CD4-positive, alpha-beta memory T cell (primary cell): ENCODE measurements at regions not wholly inside any gene's neighbourhood (a gene's known extent, or its start where the extent isn't known, plus 50 kb on each side); places are given as distances from the start of the nearest gene placed in this dataset.
A peak's percentile ranks its signal among the peaks of the same experiment; 100 is the strongest.
"Not testable (repeated sequence)": the region's sequence is repeated elsewhere in the genome, so short reads cannot be mapped to it uniquely, and the experiment has no call there.

Source experiments
- CTCF ChIA-PET: fragments of 350-600 bp; sonication (Branson Sonifier 250); formaldehyde crosslinking; loops from one replicate; lab custom pipeline; 2021; ENCODE audit warnings: inconsistent platforms; ENCODE audit not compliant: partially characterized antibody; lab: Charles Lee
- POLR2A ChIA-PET: fragments of 350-600 bp; sonication (Branson Sonifier 250); formaldehyde crosslinking; loops from one replicate; lab custom pipeline; 2021; ENCODE audit not compliant: partially characterized antibody; lab: Charles Lee
- DNase-seq, 5 donors: peaks; one replicate each; pipeline versions ENCODE4 v3.0.0 to v3.0.0-alpha.2; 2020 to 2022; ENCODE audit warnings: mixed read lengths in 1 of 5
- H3K27ac ChIP-seq: one replicate; pipeline ENCODE4 v1.7.0; 2013; ENCODE audit warnings: low read depth, low read length
- H3K27me3 ChIP-seq: 2 replicates; pipeline ENCODE4 v1.7.0; 2013; ENCODE audit warnings: mild to moderate bottlenecking, low read length, moderate library complexity; ENCODE audit not compliant: insufficient read depth
- H3K36me3 ChIP-seq: 2 replicates; pipeline ENCODE4 v1.7.0; 2013; ENCODE audit warnings: mild to moderate bottlenecking, low read length, moderate library complexity; ENCODE audit not compliant: insufficient read depth
- H3K4me1 ChIP-seq: 2 replicates; pipeline ENCODE4 v1.7.0; 2013; ENCODE audit warnings: mild to moderate bottlenecking, low read length, moderate library complexity; ENCODE audit not compliant: insufficient read depth
- H3K4me3 ChIP-seq, 2 donors: one replicate each; pipeline ENCODE4 v1.7.0; 2013; ENCODE audit warnings: low read length in 2 of 2, mild to moderate bottlenecking in 1 of 2
- H3K9me3 ChIP-seq, 2 donors: one replicate each; pipeline ENCODE4 v1.7.0; 2013; ENCODE audit warnings: low read length in 2 of 2, control low read depth in 1 of 2; ENCODE audit not compliant: control insufficient read depth in 1 of 2
- H3K27ac Mint-ChIP-seq, 7 donors: one replicate each; pipeline ENCODE4 v1.8.0; 2020 to 2021; ENCODE audit warnings: mixed read lengths in 7 of 7, mild to moderate bottlenecking in 6 of 7, inconsistent platforms in 3 of 7, moderate library complexity in 3 of 7
- H3K27me3 Mint-ChIP-seq, 2 donors: one replicate each; pipeline ENCODE4 v1.8.0; 2020 to 2021; ENCODE audit warnings: mixed read lengths in 2 of 2
- H3K36me3 Mint-ChIP-seq, 2 donors: one replicate each; pipeline ENCODE4 v1.8.0; 2020 to 2021; ENCODE audit warnings: mixed read lengths in 2 of 2, inconsistent platforms in 1 of 2, mild to moderate bottlenecking in 1 of 2
- H3K4me1 Mint-ChIP-seq, 4 donors: one replicate each; pipeline ENCODE4 v1.8.0; 2020 to 2021; ENCODE audit warnings: mixed read lengths in 4 of 4, mild to moderate bottlenecking in 1 of 4
- H3K4me3 Mint-ChIP-seq, 8 donors: one replicate each; pipeline ENCODE4 v1.8.0; 2020 to 2021; ENCODE audit warnings: mixed read lengths in 8 of 8, mild to moderate bottlenecking in 7 of 8, moderate library complexity in 6 of 8, inconsistent platforms in 3 of 8
- H3K9me3 Mint-ChIP-seq, 8 donors: one replicate each; pipeline ENCODE4 v1.8.0; 2020 to 2021; ENCODE audit warnings: mixed read lengths in 8 of 8, mild to moderate bottlenecking in 5 of 8, inconsistent platforms in 3 of 8, moderate library complexity in 1 of 8
- intact Hi-C: fragments of 100-400 bp; cut with micrococcal nuclease; formaldehyde crosslinking; loops from one replicate; pipeline ENCODE4 v1.15.1; 2023

DNA sequence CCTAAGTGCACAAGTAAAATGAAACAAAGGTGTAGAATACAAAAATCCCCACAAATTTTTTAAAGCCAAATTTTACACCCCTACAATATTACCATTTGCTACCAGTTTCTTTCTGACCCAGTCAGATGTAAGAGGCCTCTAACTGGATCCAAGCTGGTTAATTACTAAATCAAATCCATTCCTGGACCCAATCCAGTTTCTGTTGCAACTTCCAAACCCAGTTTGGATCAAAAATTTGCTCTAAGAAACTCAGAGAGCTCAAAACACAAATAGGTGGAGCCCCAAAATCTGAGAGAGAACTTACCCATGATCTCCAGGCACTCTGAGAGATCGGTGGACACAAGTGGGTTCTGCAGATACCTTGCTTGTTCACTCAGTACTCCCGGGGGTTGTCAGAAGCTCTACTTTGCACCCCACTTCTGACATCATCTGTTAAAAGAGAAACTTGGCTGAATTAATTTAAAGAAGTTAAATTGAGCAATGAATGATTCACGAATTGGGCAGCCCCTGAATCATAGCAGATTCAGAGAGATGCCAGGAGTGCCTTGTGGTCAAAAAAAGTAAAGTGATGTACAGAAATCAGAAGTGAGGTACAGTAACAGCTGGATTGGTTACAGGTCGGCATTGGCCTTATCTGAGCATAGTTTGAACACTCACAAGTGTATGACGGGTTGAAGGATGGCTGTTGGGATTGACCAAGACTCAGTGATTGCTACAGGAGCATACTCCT is 448.0 kb downstream of the KCNT2 start:
- Histone ChIP-seq H3K9me3 (no peaks in the 10 kb centered on the region), H3K4me3 (no peak overlapping the region), H3K27ac (no peak overlapping the region), H3K36me3 (no peaks in the 10 kb centered on the region), H3K27me3 (no peaks in the 10 kb centered on the region), H3K4me1 (no peaks in the 10 kb centered on the region)
- H3K27ac Mint-ChIP-seq = no peak overlapping the region
- no peaks in the 10 kb centered on the region for H3K9me3 Mint-ChIP-seq
- DNase-seq = no peak
- no peaks in the 10 kb centered on the region for H3K27me3 Mint-ChIP-seq
- CTCF ChIA-PET = interaction anchor here (3.6 kb wide), 1 partner anchor 11 kb away, joined by 13 read pairs; no protein-coding TSS in a partner anchor
- H3K4me1 Mint-ChIP-seq = no peaks in the 10 kb centered on the region
- H3K36me3 Mint-ChIP-seq = no peaks in the 10 kb centered on the region
- no peak overlapping the region for H3K4me3 Mint-ChIP-seq
- intact Hi-C loops = no loop called here
- POLR2A ChIA-PET = no interaction called here

DNA sequence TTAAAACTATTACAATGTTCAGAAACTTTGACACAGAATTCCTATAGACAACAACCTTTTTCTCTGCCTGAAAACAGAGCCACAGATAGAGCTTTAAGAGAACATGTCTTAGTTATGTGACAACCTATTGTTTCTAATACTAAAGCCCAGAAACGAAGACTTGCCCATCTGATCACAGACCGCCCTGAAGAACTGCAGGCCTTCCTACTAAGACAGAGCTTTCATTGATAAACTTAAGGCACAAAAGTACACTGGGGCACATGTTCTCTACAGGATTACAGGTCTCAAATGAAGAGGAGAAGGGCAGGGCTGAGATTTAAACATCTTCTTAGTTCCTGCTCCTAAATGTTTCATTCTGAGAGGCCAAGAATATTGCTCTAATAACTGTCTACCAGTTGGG is 452.7 kb downstream of the KCNT2 start:
- POLR2A ChIA-PET = no interaction called here
- H3K9me3 Mint-ChIP-seq = no peaks in the 10 kb centered on the region
- DNase-seq = no peak
- CTCF ChIA-PET = interaction anchor here (1.5 kb wide), 1 partner anchor 8 kb away, joined by 4 read pairs; no protein-coding TSS in a partner anchor
- no peak overlapping the region for H3K27ac ChIP-seq
- no peaks in the 10 kb centered on the region for H3K36me3 ChIP-seq
- no peaks in the 10 kb centered on the region for H3K27me3 ChIP-seq
- no peaks in the 10 kb centered on the region for H3K4me1 Mint-ChIP-seq
- no peak overlapping the region for H3K4me3 ChIP-seq
- no peak overlapping the region for H3K4me3 Mint-ChIP-seq
- H3K36me3 Mint-ChIP-seq = no peaks in the 10 kb centered on the region
- H3K9me3 ChIP-seq = no peaks in the 10 kb centered on the region
- intact Hi-C loops = no loop called here
- H3K27ac Mint-ChIP-seq = no peak overlapping the region
- H3K27me3 Mint-ChIP-seq = peaks cover 0 to 2% of the 10 kb centered on the region in 2 donors
- no peaks in the 10 kb centered on the region for H3K4me1 ChIP-seq

DNA sequence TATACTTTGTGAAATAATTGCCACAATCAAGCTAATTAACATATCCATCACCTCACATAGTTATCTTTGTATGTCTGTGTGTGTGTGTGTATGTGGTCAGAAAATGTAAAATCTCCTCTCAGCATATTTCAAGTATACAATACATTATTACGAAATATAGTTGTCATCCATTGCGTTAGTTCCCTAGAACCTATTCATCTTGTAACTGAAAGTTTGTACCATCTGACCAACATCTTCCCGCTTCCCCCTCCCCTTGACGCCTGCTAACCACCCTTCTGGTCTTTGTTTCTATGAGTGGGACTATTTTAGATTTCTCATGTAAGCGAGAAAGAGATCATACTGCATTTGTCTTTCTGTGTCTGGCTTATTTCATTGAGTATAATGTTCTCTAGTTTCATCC is 455.3 kb downstream of the KCNT2 start:
- Mint-ChIP-seq H3K4me1 (no peaks in the 10 kb centered on the region), H3K9me3 (no peaks in the 10 kb centered on the region), H3K4me3 (no peak overlapping the region), H3K36me3 (no peaks in the 10 kb centered on the region), H3K27me3 (peaks cover 0 to 2% of the 10 kb centered on the region in 2 donors), H3K27ac (no peak overlapping the region)
- H3K36me3 ChIP-seq = no peaks in the 10 kb centered on the region
- ChIA-PET CTCF (no interaction called here), POLR2A (no interaction called here)
- no peak for DNase-seq
- H3K9me3 ChIP-seq = no peaks in the 10 kb centered on the region
- no peak overlapping the region for H3K4me3 ChIP-seq
- intact Hi-C loops = no loop called here
- H3K4me1 ChIP-seq = no peaks in the 10 kb centered on the region
- H3K27ac ChIP-seq = no peak overlapping the region
- H3K27me3 ChIP-seq = no peaks in the 10 kb centered on the region

DNA sequence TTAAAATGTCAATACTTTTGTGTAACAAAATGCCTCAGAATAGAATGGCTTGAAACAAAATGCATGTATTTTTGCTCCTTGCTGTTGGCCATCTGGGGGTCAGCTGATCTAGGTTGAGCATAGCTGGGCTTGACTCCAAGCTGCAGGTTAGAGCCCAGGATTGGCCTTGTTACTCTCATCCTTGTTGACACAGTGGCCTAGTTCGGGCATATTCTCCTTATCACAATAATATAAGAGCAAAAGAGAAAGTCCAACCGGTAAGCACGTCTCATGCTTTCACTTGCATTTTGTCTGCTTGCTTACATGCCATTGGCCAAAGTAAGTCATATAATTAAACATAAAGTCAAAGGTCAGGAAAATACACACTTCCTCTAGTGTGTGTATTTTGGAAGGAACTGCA is 456.2 kb downstream of the KCNT2 start:
- CTCF ChIA-PET = no interaction called here
- H3K36me3 Mint-ChIP-seq = no peaks in the 10 kb centered on the region

DNA sequence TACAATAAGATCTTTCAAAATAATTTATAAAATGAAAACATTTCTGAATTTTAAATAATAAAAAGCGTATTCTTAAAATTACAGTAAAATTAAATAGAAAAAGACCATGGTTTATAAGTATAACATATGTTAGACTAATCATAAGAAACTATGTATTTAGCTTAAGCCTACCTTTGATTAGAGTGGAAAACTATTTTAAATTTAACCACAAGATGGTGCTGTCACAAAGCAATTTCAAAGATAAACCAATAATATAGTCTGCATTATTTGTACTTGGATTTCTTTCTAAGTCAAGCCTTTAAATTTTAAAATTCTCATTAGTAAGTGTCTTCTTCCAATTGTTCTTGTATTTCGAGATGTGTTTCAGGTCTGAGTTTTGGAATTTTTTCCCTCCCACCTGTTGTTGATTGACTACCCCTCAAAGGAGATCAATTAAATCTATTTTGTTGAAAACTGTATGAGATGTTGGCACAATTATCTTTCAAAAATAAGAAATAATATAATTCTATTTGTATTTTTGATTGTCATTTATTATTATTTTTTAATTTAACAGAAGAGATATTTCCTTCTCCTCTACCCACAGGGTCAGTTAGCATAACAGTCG is 459.8 kb downstream of the KCNT2 start:
- no peaks in the 10 kb centered on the region for H3K27me3 Mint-ChIP-seq
- Histone ChIP-seq H3K4me1 (no peaks in the 10 kb centered on the region), H3K36me3 (no peaks in the 10 kb centered on the region), H3K27ac (no peak overlapping the region), H3K9me3 (no peaks in the 10 kb centered on the region), H3K4me3 (no peak overlapping the region), H3K27me3 (no peaks in the 10 kb centered on the region)
- CTCF ChIA-PET = interaction anchor here (1.3 to 4.8 kb wide), 4 partner anchors 11 to 513 kb away, joined by 3 to 35 read pairs (median 10); no protein-coding TSS in a partner anchor
- no peaks in the 10 kb centered on the region for H3K36me3 Mint-ChIP-seq
- peak in 4 of 5 donors; percentile 16 to 21 (median 20) for DNase-seq
- no peaks in the 10 kb centered on the region for H3K4me1 Mint-ChIP-seq
- H3K27ac Mint-ChIP-seq = no peak overlapping the region
- H3K9me3 Mint-ChIP-seq = no peaks in the 10 kb centered on the region
- H3K4me3 Mint-ChIP-seq = no peak overlapping the region
- intact Hi-C loops = no loop called here
- POLR2A ChIA-PET = no interaction called here

More for the DNA sequence above, 456.2 kb downstream of the KCNT2 start:
- DNase-seq = no peak
- Histone ChIP-seq H3K36me3 (no peaks in the 10 kb centered on the region), H3K27ac (no peak overlapping the region), H3K9me3 (no peaks in the 10 kb centered on the region), H3K27me3 (no peaks in the 10 kb centered on the region), H3K4me1 (no peaks in the 10 kb centered on the region), H3K4me3 (no peak overlapping the region)
- peaks cover 0 to 2% of the 10 kb centered on the region in 2 donors for H3K27me3 Mint-ChIP-seq
- no peak overlapping the region for H3K4me3 Mint-ChIP-seq
- no peaks in the 10 kb centered on the region for H3K9me3 Mint-ChIP-seq
- no peak overlapping the region for H3K27ac Mint-ChIP-seq
- POLR2A ChIA-PET = no interaction called here
- intact Hi-C loops = no loop called here
- H3K4me1 Mint-ChIP-seq = no peaks in the 10 kb centered on the region

DNA sequence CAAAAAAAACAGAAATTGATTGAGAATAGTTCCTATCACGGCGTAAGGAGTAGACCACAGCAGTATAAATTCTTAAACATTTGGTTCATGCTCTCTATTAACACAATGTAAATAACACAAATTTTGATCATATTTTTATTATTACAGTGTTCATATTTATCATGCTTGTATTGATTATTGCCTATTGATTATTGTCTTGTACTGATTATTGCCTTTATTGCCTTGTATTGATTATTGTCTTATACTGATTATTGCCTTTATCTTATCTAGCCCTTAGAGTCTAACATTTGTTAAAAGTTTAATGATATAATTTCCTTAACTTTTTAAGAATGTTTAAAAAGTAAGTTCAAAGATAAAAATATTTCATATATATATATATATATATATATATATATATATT is 460.7 kb downstream of the KCNT2 start:
- Mint-ChIP-seq H3K9me3 (no peaks in the 10 kb centered on the region), H3K4me3 (no peak overlapping the region), H3K27ac (peak overlapping the region in 1 of 7 donors; percentile 2), H3K36me3 (no peaks in the 10 kb centered on the region), H3K4me1 (no peaks in the 10 kb centered on the region), H3K27me3 (no peaks in the 10 kb centered on the region)
- intact Hi-C loops = no loop called here
- ChIA-PET CTCF (interaction anchor here (1.3 to 4.8 kb wide), 3 partner anchors 8 to 514 kb away, joined by 3 to 35 read pairs (median 4); no protein-coding TSS in a partner anchor), POLR2A (no interaction called here)
- no peaks in the 10 kb centered on the region for H3K36me3 ChIP-seq
- no peaks in the 10 kb centered on the region for H3K4me1 ChIP-seq
- no peak overlapping the region for H3K4me3 ChIP-seq
- DNase-seq = no peak
- H3K27ac ChIP-seq = no peak overlapping the region
- no peaks in the 10 kb centered on the region for H3K27me3 ChIP-seq
- H3K9me3 ChIP-seq = no peaks in the 10 kb centered on the region

DNA sequence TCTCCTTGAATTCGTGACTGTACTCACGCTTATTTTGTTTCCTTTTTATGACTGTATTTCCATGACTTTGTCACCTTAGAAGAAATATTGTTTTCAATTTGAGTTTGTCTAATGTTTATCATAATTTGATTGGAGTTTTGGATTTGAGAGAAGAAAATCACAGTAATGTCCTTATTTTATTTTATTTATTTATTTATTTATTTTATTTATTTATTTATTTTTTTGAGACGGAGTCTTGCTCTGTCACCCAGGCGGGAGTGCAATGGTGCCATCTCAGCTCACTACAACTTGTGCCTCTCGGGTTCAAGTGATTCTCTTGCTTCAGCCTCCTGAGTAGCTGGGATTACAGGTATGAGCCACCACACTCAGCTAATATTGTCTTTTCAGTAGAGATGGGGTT is 463.1 kb downstream of the KCNT2 start:
- H3K27ac Mint-ChIP-seq, H3K4me3 ChIP-seq, DNase-seq, H3K4me1 Mint-ChIP-seq, CTCF ChIA-PET, H3K27me3 Mint-ChIP-seq, H3K4me1 ChIP-seq, POLR2A ChIA-PET, H3K36me3 ChIP-seq, H3K36me3 Mint-ChIP-seq, H3K27me3 ChIP-seq, H3K9me3 ChIP-seq, H3K4me3 Mint-ChIP-seq, H3K9me3 Mint-ChIP-seq, H3K27ac ChIP-seq, intact Hi-C loops: not testable (repeated sequence)
